ENCODE measurements at regions not wholly inside any gene's neighbourhood (a gene's known extent, or its start where the extent isn't known, plus 50 kb on each side); places are given as distances from the start of the nearest gene placed in this dataset.

DNA sequence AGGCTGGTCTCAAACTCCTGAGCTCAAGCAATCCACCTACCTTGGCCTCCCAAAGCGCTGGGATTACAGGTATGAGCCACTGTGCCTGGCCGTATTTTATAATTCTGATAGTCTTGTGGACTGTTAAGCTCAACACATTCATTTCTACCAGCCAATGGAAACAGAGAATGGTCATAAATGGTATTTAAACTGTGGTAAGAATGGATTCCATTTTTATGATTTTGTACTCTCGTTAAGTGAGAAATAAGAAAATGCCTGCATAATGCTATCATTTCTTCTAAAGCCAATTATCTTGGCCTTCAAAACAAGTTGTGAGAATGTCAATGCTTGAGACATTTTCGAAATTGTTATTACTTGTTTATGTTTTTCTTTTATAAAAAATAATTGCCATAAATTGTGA, 321.0 kb downstream of the IL15 start:
- BruUV-seq (replicated peaks), result no TSS peak
- TF ChIP-seq, protein P1, sequence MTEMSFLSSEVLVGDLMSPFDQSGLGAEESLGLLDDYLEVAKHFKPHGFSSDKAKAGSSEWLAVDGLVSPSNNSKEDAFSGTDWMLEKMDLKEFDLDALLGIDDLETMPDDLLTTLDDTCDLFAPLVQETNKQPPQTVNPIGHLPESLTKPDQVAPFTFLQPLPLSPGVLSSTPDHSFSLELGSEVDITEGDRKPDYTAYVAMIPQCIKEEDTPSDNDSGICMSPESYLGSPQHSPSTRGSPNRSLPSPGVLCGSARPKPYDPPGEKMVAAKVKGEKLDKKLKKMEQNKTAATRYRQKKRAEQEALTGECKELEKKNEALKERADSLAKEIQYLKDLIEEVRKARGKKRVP (CRISPR knock-in tag; IDR thresholded peaks at IDR 0.05), result no peak
- TF ChIP-seq ILF3 (IDR thresholded peaks at IDR 0.05; ENCODE audit: borderline replicate concordance), result no peak
- TF ChIP-seq, protein P2, sequence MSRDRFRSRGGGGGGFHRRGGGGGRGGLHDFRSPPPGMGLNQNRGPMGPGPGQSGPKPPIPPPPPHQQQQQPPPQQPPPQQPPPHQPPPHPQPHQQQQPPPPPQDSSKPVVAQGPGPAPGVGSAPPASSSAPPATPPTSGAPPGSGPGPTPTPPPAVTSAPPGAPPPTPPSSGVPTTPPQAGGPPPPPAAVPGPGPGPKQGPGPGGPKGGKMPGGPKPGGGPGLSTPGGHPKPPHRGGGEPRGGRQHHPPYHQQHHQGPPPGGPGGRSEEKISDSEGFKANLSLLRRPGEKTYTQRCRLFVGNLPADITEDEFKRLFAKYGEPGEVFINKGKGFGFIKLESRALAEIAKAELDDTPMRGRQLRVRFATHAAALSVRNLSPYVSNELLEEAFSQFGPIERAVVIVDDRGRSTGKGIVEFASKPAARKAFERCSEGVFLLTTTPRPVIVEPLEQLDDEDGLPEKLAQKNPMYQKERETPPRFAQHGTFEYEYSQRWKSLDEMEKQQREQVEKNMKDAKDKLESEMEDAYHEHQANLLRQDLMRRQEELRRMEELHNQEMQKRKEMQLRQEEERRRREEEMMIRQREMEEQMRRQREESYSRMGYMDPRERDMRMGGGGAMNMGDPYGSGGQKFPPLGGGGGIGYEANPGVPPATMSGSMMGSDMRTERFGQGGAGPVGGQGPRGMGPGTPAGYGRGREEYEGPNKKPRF (IDR thresholded peaks at IDR 0.05; ENCODE audit: low read depth, low read length), result no peak
- no peak for TF ChIP-seq POLR2H (tag; IDR thresholded peaks at IDR 0.05; ENCODE audit: low read depth)
- H3K4me3 ChIP-seq, result no peak overlapping the region
- ATAC-seq (no peak), FAIRE-seq (no peak), DNase-seq (ENCODE audit: extremely low read depth in 1 of 4, low spot score in 3 of 4) (no peak)
- 8% methylated on average over 4 of the region's 4 CpGs for WGBS (ENCODE audit: insufficient coverage, low coverage, missing lambda C conversion rate)
- in situ Hi-C loops (cut with MboI) (no loop called here), intact Hi-C loops (cut with micrococcal nuclease) (no loop called here)
- H3K9me1 ChIP-seq (ENCODE audit: control insufficient read depth, insufficient read depth, low read length), result no peaks in the 10 kb centered on the region
- no peak overlapping the region for H3K4me2 ChIP-seq (ENCODE audit: insufficient read depth, low read length)
- no peaks in the 10 kb centered on the region for H3K27me3 ChIP-seq (ENCODE audit: control insufficient read depth in 2 of 2, insufficient read depth in 2 of 2, low read length in 2 of 2)
- H3K4me1 ChIP-seq (replicated peaks in 1 of 2; ENCODE audit: control insufficient read depth in 2 of 2, insufficient read depth in 2 of 2, low read length in 2 of 2), result no peaks in the 10 kb centered on the region
- H3K27ac ChIP-seq (ENCODE audit: extremely low read depth, low read depth, low read length), result no peak overlapping the region
- H3K36me3 ChIP-seq (ENCODE audit: control insufficient read depth, insufficient read depth, low read length), result no peaks in the 10 kb centered on the region
- no peaks in the 10 kb centered on the region for H3K79me2 ChIP-seq (ENCODE audit: control insufficient read depth, insufficient read depth, low read length)
- no peak overlapping the region for H3K9ac ChIP-seq (ENCODE audit: insufficient read depth in 1 of 2, low read depth in 2 of 2, low read length in 2 of 2)
- ChIA-PET CTCF (ENCODE audit: low intra/inter-chr PET ratio) (no interaction called here), POLR2A (no interaction called here)
- no peaks in the 10 kb centered on the region for H4K20me1 ChIP-seq (replicated peaks; ENCODE audit: control insufficient read depth, insufficient read depth, low read length)
- H3K9me3 ChIP-seq (replicated peaks; ENCODE audit: control insufficient read depth, insufficient read depth, low read depth, low read length), result no peaks in the 10 kb centered on the region
- 0 out of 2 replicates have a peak overlapping the region, but pooled peaks have one; percentile 40 for H2AFZ ChIP-seq (ENCODE audit: low read depth, low read length)

Measured in K562 (cell line).